Karpas-422 (cell line): ENCODE measurements at regions not wholly inside any gene's neighbourhood (a gene's known extent, or its start where the extent isn't known, plus 50 kb on each side); places are given as distances from the start of the nearest gene placed in this dataset.
"Not testable (repeated sequence)": the region's sequence is repeated elsewhere in the genome, so short reads cannot be mapped to it uniquely, and the experiment has no call there.

Experiments
- DNase-seq: peaks from one replicate; pipeline ENCODE4 v3.0.0-alpha.2; 2015
- H2AFZ ChIP-seq: fragments of 200-600 bp; sonication (generic); 2 replicates; pipeline ENCODE4 v1.6.1; 2014; ENCODE audit warnings: antibody characterized with exemption, low read length, mixed read lengths
- H3K27ac ChIP-seq: fragments of 200-600 bp; sonication (generic); 2 replicates; pipeline ENCODE4 v1.5.1; 2014; ENCODE audit warnings: mild to moderate bottlenecking, low read length, moderate library complexity
- H3K27me3 ChIP-seq: fragments of 200-600 bp; sonication (generic); 2 replicates; pipeline ENCODE4 v1.6.1; 2014; ENCODE audit warnings: low read length, mixed read lengths
- H3K36me3 ChIP-seq: fragments of 200-600 bp; sonication (generic); 2 replicates; pipeline ENCODE4 v1.6.1; 2014; ENCODE audit warnings: low read length, mixed read lengths; ENCODE audit not compliant: insufficient read depth
- H3K4me1 ChIP-seq: fragments of 200-600 bp; sonication (generic); 2 replicates; pipeline ENCODE4 v1.6.1; 2014; ENCODE audit warnings: mild to moderate bottlenecking, low read length, mixed read lengths
- H3K4me2 ChIP-seq: fragments of 200-600 bp; sonication (generic); 2 replicates; pipeline ENCODE4 v1.6.1; 2014; ENCODE audit warnings: low read length, low read depth, mild to moderate bottlenecking; ENCODE audit not compliant: poor library complexity, severe bottlenecking
- H3K4me3 ChIP-seq: fragments of 200-600 bp; sonication (generic); 2 replicates; pipeline ENCODE4 v1.5.1; 2014; ENCODE audit warnings: mild to moderate bottlenecking, antibody characterized with exemption, low read length, mixed read lengths
- H3K79me2 ChIP-seq: fragments of 200-600 bp; sonication (generic); 2 replicates; pipeline ENCODE4 v1.6.1; 2014; ENCODE audit warnings: mild to moderate bottlenecking, low read length, mixed read lengths
- H3K9ac ChIP-seq: fragments of 200-600 bp; sonication (generic); 2 replicates; pipeline ENCODE4 v1.6.0; 2014; ENCODE audit warnings: low read length
- H3K9me2 ChIP-seq: fragments of 200-600 bp; sonication (generic), shearing (Covaris generic); replicated peaks from 2 replicates; pipeline ENCODE4 v1.6.0; 2014; ENCODE audit warnings: mild to moderate bottlenecking, low read length, moderate library complexity; ENCODE audit not compliant: insufficient read depth
- H3K9me3 ChIP-seq: fragments of 300-700, 200-600 bp; sonication (generic); 2 replicates; pipeline ENCODE4 v1.6.1; 2014; ENCODE audit warnings: low read length, mixed read lengths
- H4K20me1 ChIP-seq: fragments of 200-600 bp; sonication (generic); 2 replicates; pipeline ENCODE4 v1.6.1; 2014; ENCODE audit warnings: mild to moderate bottlenecking, antibody characterized with exemption, low read length, low read depth; ENCODE audit not compliant: insufficient read depth

- not testable (repeated sequence) for H4K20me1 ChIP-seq, H3K9me3 ChIP-seq, H3K27me3 ChIP-seq, H3K79me2 ChIP-seq, H3K27ac ChIP-seq, DNase-seq, H3K9me2 ChIP-seq, H3K36me3 ChIP-seq, H3K4me2 ChIP-seq, H2AFZ ChIP-seq, H3K4me1 ChIP-seq, H3K4me3 ChIP-seq, H3K9ac ChIP-seq
Measured at GRCh38 chr14:89547047-89547446, 130.0 kb upstream of the FOXN3 start.

- H3K9ac ChIP-seq, result no peak overlapping the region
- DNase-seq, result no peak
- no peaks in the 10 kb centered on the region for H3K79me2 ChIP-seq
- H3K36me3 ChIP-seq, result no peaks in the 10 kb centered on the region
- no peaks in the 10 kb centered on the region for H3K4me1 ChIP-seq
- no peak overlapping the region for H3K4me2 ChIP-seq
- H3K27me3 ChIP-seq, result no peaks in the 10 kb centered on the region
- no peaks in the 10 kb centered on the region for H3K9me3 ChIP-seq
- H3K9me2 ChIP-seq, result no peaks in the 10 kb centered on the region
- no peak overlapping the region for H3K27ac ChIP-seq
- H2AFZ ChIP-seq, result no peak overlapping the region
- no peaks in the 10 kb centered on the region for H4K20me1 ChIP-seq
- H3K4me3 ChIP-seq, result no peak overlapping the region
Measured at GRCh38 chr14:89544636-89545301, 127.7 kb upstream of the FOXN3 start.

- Histone ChIP-seq H3K9ac (no peak overlapping the region), H3K4me3 (no peak overlapping the region), H3K9me3 (no peaks in the 10 kb centered on the region), H3K4me2 (no peak overlapping the region), H3K36me3 (no peaks in the 10 kb centered on the region), H3K4me1 (no peaks in the 10 kb centered on the region), H2AFZ (no peak overlapping the region), H3K27me3 (no peaks in the 10 kb centered on the region), H3K79me2 (no peaks in the 10 kb centered on the region), H3K27ac (no peak overlapping the region), H3K9me2 (no peaks in the 10 kb centered on the region), H4K20me1 (no peaks in the 10 kb centered on the region)
- DNase-seq, result no peak
Measured at GRCh38 chr14:89543425-89543790, 126.4 kb upstream of the FOXN3 start.

- no peak overlapping the region for H3K4me2 ChIP-seq
- no peaks in the 10 kb centered on the region for H4K20me1 ChIP-seq
- no peak overlapping the region for H3K9ac ChIP-seq
- H3K9me3 ChIP-seq, result no peaks in the 10 kb centered on the region
- no peak overlapping the region for H3K27ac ChIP-seq
- no peaks in the 10 kb centered on the region for H3K9me2 ChIP-seq
- no peaks in the 10 kb centered on the region for H3K79me2 ChIP-seq
- no peaks in the 10 kb centered on the region for H3K36me3 ChIP-seq
- no peaks in the 10 kb centered on the region for H3K27me3 ChIP-seq
- no peak overlapping the region for H3K4me3 ChIP-seq
- no peak for DNase-seq
- no peaks in the 10 kb centered on the region for H3K4me1 ChIP-seq
- no peak overlapping the region for H2AFZ ChIP-seq
Measured at GRCh38 chr14:89542786-89543424, 125.9 kb upstream of the FOXN3 start.

- no peak overlapping the region for H3K27ac ChIP-seq
- H3K79me2 ChIP-seq, result no peaks in the 10 kb centered on the region
- DNase-seq, result no peak
- H3K9ac ChIP-seq, result no peak overlapping the region
- no peak overlapping the region for H2AFZ ChIP-seq
- H3K9me2 ChIP-seq, result no peaks in the 10 kb centered on the region
- H3K36me3 ChIP-seq, result no peaks in the 10 kb centered on the region
- H3K4me2 ChIP-seq, result no peak overlapping the region
- no peaks in the 10 kb centered on the region for H3K9me3 ChIP-seq
- H3K4me3 ChIP-seq, result no peak overlapping the region
- no peaks in the 10 kb centered on the region for H3K4me1 ChIP-seq
- 0 out of 2 replicates have a peak, but pooled peaks cover 5% of the 10 kb centered on the region for H4K20me1 ChIP-seq
- no peaks in the 10 kb centered on the region for H3K27me3 ChIP-seq
Measured at GRCh38 chr14:89540830-89541470, 123.9 kb upstream of the FOXN3 start.

GRCh38 chr14:89540009-89540829 lies 123.2 kb upstream of the FOXN3 start:
- Histone ChIP-seq H3K4me1 (no peaks in the 10 kb centered on the region), H3K79me2 (no peaks in the 10 kb centered on the region), H3K36me3 (no peaks in the 10 kb centered on the region), H3K27ac (no peak overlapping the region), H3K27me3 (no peaks in the 10 kb centered on the region), H3K4me2 (no peak overlapping the region), H3K9me3 (no peaks in the 10 kb centered on the region), H3K9ac (no peak overlapping the region), H2AFZ (no peak overlapping the region), H3K4me3 (no peak overlapping the region), H4K20me1 (0 out of 2 replicates have a peak, but pooled peaks cover 5% of the 10 kb centered on the region), H3K9me2 (no peaks in the 10 kb centered on the region)
- no peak for DNase-seq

GRCh38 chr14:89537911-89538310 lies 120.9 kb upstream of the FOXN3 start:
- H3K79me2 ChIP-seq, result no peaks in the 10 kb centered on the region
- no peaks in the 10 kb centered on the region for H3K27me3 ChIP-seq
- H3K4me1 ChIP-seq, result no peaks in the 10 kb centered on the region
- DNase-seq, result no peak
- no peak overlapping the region for H3K4me2 ChIP-seq
- H3K9me2 ChIP-seq, result no peaks in the 10 kb centered on the region
- no peaks in the 10 kb centered on the region for H3K9me3 ChIP-seq
- no peaks in the 10 kb centered on the region for H3K36me3 ChIP-seq
- no peak overlapping the region for H3K4me3 ChIP-seq
- no peak overlapping the region for H3K27ac ChIP-seq
- no peak overlapping the region for H2AFZ ChIP-seq
- H4K20me1 ChIP-seq, result 0 out of 2 replicates have a peak, but pooled peaks cover 5% of the 10 kb centered on the region
- no peak overlapping the region for H3K9ac ChIP-seq
